Stomach (tissue), 8 donors: ENCODE measurements at regions not wholly inside any gene's neighbourhood (a gene's known extent, or its start where the extent isn't known, plus 50 kb on each side); places are given as distances from the start of the nearest gene placed in this dataset.
A peak's percentile ranks its signal among the peaks of the same experiment; 100 is the strongest.

Experiments
- DNase-seq, 2 donors: peaks; one replicate each; pipeline versions ENCODE4 v3.0.0 to v3.0.0-alpha.2; 2013 to 2019
- H3K27ac ChIP-seq, 5 donors: fragments of 200-600 bp in 4 of 5; sonication (generic) in 4 of 5; one replicate each; pipeline ENCODE4 v1.5.1; 2013 to 2019; ENCODE audit warnings: mild to moderate bottlenecking in 1 of 5, moderate library complexity in 1 of 5
- H3K27me3 ChIP-seq, 3 donors: fragments of 200-600 bp; sonication (generic); one replicate each; pipeline ENCODE4 v1.5.1; 2017 to 2019; ENCODE audit warnings: mixed run types in 1 of 3
- H3K36me3 ChIP-seq, 4 donors: fragments of 200-600 bp; sonication (generic); 1 replicate in 3 of 4; 2 replicates in 1 of 4; pipeline ENCODE4 v1.5.1; 2016 to 2019
- H3K4me1 ChIP-seq, 4 donors: fragments of 200-600 bp; sonication (generic); one replicate each; pipeline ENCODE4 v1.5.1; 2016 to 2019
- H3K4me3 ChIP-seq, 4 donors: fragments of 200-600 bp; sonication (generic) in 3 of 4; one replicate each; pipeline ENCODE4 v1.5.1; 2016 to 2019; ENCODE audit warnings: mild to moderate bottlenecking in 1 of 4
- H3K9me3 ChIP-seq, 4 donors: fragments of 200-600 bp; sonication (generic); one replicate each; pipeline ENCODE4 v1.5.1; 2016 to 2019
- CTCF ChIP-seq, 7 experiments: fragments of 450-650 bp in 4 of 7; fragments of 200-600 bp in 3 of 7; sonication (generic) in 3 of 7; IDR thresholded peaks; one replicate each; pipeline ENCODE4 v1.5.1; 2016 to 2019; ENCODE audit warnings: antibody characterized with exemption in 7 of 7, control low read depth in 2 of 7, mild to moderate bottlenecking in 1 of 7
- EP300 ChIP-seq: sonication (generic); formaldehyde crosslinking; IDR thresholded peaks from one replicate; pipeline ENCODE4 v1.6.1; 2017; ENCODE audit warnings: antibody characterized with exemption
- POLR2A ChIP-seq, 4 donors: fragments of 450-650 bp; IDR thresholded peaks; one replicate each; pipeline ENCODE4 v1.6.1; 2016; ENCODE audit warnings: antibody characterized with exemption in 4 of 4, control low read depth in 2 of 4, mild to moderate bottlenecking in 1 of 4, moderate library complexity in 1 of 4
- POLR2AphosphoS5 ChIP-seq, 3 donors: sonication (generic); formaldehyde crosslinking; IDR thresholded peaks; one replicate each; pipeline ENCODE4 v1.6.1; 2016; ENCODE audit warnings: antibody characterized with exemption in 3 of 3
- WGBS, 5 donors: extraction: QIAGEN DNeasy Blood & Tissue Kit in 3 of 5; methylation state at CpG; one replicate each; pipeline versions ENCODE4 v1.1.5 to v1.1.7; 2013 to 2018; 5-methylcytosine and 5-hydroxymethylcytosine counted together
- intact Hi-C: fragments of 100-400 bp; cut with DNase I; formaldehyde crosslinking; loops from one replicate; pipeline ENCODE4 v1.15.1; 2023; ENCODE audit warnings: low total_unique reads
- donor health status: healthy with polysubstance abuse.
- donor health status: Bipolar disorder and iron deficiency.
- donor health status: healthy.

- H3K27me3 ChIP-seq, result no peaks in the 10 kb centered on the region
- intact Hi-C loops, result no loop called here
- H3K4me3 ChIP-seq, result no peak overlapping the region
- no peaks in the 10 kb centered on the region for H3K36me3 ChIP-seq
- no peaks in the 10 kb centered on the region for H3K9me3 ChIP-seq
- no peak overlapping the region for H3K27ac ChIP-seq
- H3K4me1 ChIP-seq, result peaks cover 0 to 12% (median 0%) of the 10 kb centered on the region in 4 donors
- 64 to 76% (median 70%) methylated on average over 22 to 24 of the region's 24 CpGs for WGBS, 5 donors
- TF ChIP-seq POLR2AphosphoS5 (IDR thresholded peaks at IDR 0.05), result no peak
- TF ChIP-seq CTCF (IDR thresholded peaks at IDR 0.05), result no peak
- no peak for TF ChIP-seq POLR2A (IDR thresholded peaks at IDR 0.05)
- no peak for TF ChIP-seq EP300
- DNase-seq, result peak in 1 of 2 donors; percentile 51
Observed at GRCh38 chr1:43035821-43036741, 77.4 kb upstream of the SLC2A1 start.

- H3K4me1 ChIP-seq, result peaks cover 0 to 12% (median 0%) of the 10 kb centered on the region in 4 donors
- H3K4me3 ChIP-seq, result no peak overlapping the region
- H3K9me3 ChIP-seq, result no peaks in the 10 kb centered on the region
- intact Hi-C loops, result no loop called here
- WGBS, 5 donors, result 59 to 66% (median 64%) methylated on average over 4 of the region's 4 CpGs
- H3K27me3 ChIP-seq, result no peaks in the 10 kb centered on the region
- DNase-seq, result no peak
- no peaks in the 10 kb centered on the region for H3K36me3 ChIP-seq
- H3K27ac ChIP-seq, result no peak overlapping the region
- TF ChIP-seq POLR2AphosphoS5 (IDR thresholded peaks at IDR 0.05) (no peak), CTCF (IDR thresholded peaks at IDR 0.05) (no peak), POLR2A (IDR thresholded peaks at IDR 0.05) (no peak), EP300 (no peak)
Observed at GRCh38 chr1:43034778-43035177, 76.1 kb upstream of the SLC2A1 start.

GRCh38 chr1:43034195-43034658 lies 75.6 kb upstream of the SLC2A1 start:
- peak in 1 of 2 donors; percentile 50 for DNase-seq
- 39 to 73% (median 62%) methylated on average over 3 of the region's 3 CpGs for WGBS, 5 donors
- Histone ChIP-seq H3K4me1 (peaks cover 0 to 12% (median 0%) of the 10 kb centered on the region in 4 donors), H3K4me3 (no peak overlapping the region), H3K36me3 (no peaks in the 10 kb centered on the region), H3K27me3 (no peaks in the 10 kb centered on the region), H3K27ac (no peak overlapping the region), H3K9me3 (no peaks in the 10 kb centered on the region)
- TF ChIP-seq POLR2AphosphoS5 (IDR thresholded peaks at IDR 0.05) (no peak), CTCF (IDR thresholded peaks at IDR 0.05) (no peak), POLR2A (IDR thresholded peaks at IDR 0.05) (no peak), EP300 (no peak)
- intact Hi-C loops, result no loop called here

- no peak overlapping the region for H3K27ac ChIP-seq
- H3K4me1 ChIP-seq, result peaks cover 0 to 12% (median 0%) of the 10 kb centered on the region in 4 donors
- no peaks in the 10 kb centered on the region for H3K36me3 ChIP-seq
- intact Hi-C loops, result no loop called here
- H3K9me3 ChIP-seq, result no peaks in the 10 kb centered on the region
- no peaks in the 10 kb centered on the region for H3K27me3 ChIP-seq
- peak in 1 of 2 donors; percentile 48 for DNase-seq
- no peak overlapping the region for H3K4me3 ChIP-seq
- TF ChIP-seq CTCF (IDR thresholded peaks at IDR 0.05) (no peak), POLR2A (IDR thresholded peaks at IDR 0.05) (no peak), POLR2AphosphoS5 (IDR thresholded peaks at IDR 0.05) (no peak), EP300 (no peak)
- 81 to 89% (median 83%) methylated on average over 14 of the region's 14 CpGs for WGBS, 5 donors
Observed at GRCh38 chr1:43031316-43032203, 72.9 kb upstream of the SLC2A1 start.
